Hepatocyte (in vitro differentiated cells): ENCODE measurements at regions not wholly inside any gene's neighbourhood (a gene's known extent, or its start where the extent isn't known, plus 50 kb on each side); places are given as distances from the start of the nearest gene placed in this dataset.

Source experiments
- CTCF ChIP-seq: fragments of 200-600 bp; sonication (generic); IDR thresholded peaks from 2 replicates; pipeline ENCODE4 v1.5.1; 2016; ENCODE audit warnings: antibody characterized with exemption, mild to moderate bottlenecking; ENCODE audit not compliant: poor library complexity
- EZH2phosphoT487 ChIP-seq: fragments of 200-600 bp; sonication (generic); IDR thresholded peaks from one replicate; pipeline ENCODE4 v1.6.1; 2018; ENCODE audit warnings: antibody characterized with exemption, mild to moderate bottlenecking, low read depth, moderate library complexity; ENCODE audit not compliant: unreplicated experiment, severe bottlenecking

GRCh38 chr12:107912421-107913004 is 138.0 kb downstream of the ASCL4 start:
- TF ChIP-seq CTCF (peak; percentile 51), EZH2phosphoT487 (no peak)
